GM18519 (cell line): ENCODE measurements at regions not wholly inside any gene's neighbourhood (a gene's known extent, or its start where the extent isn't known, plus 50 kb on each side); places are given as distances from the start of the nearest gene placed in this dataset.
"Not testable (repeated sequence)": the region's sequence is repeated elsewhere in the genome, so short reads cannot be mapped to it uniquely, and the experiment has no call there.

Experiments
- ATAC-seq: cut with Tn5 transposase; IDR thresholded peaks from one replicate; pipeline ENCODE4 v1.9.1; 2021; ENCODE audit warnings: mild to moderate bottlenecking, moderate library complexity; ENCODE audit not compliant: unreplicated experiment, low FRiP score

GRCh38 chr19:28705008-28705407 lies 507.9 kb downstream of the UQCRFS1 start:
- ATAC-seq = no peak

- no peak for ATAC-seq
Observed at GRCh38 chr19:28703400-28703956, 509.5 kb downstream of the UQCRFS1 start.

- no peak for ATAC-seq
Observed at GRCh38 chr19:28701491-28701890, 511.5 kb downstream of the UQCRFS1 start.

GRCh38 chr19:28700176-28700575 lies 512.8 kb downstream of the UQCRFS1 start:
- ATAC-seq = no peak

DNA sequence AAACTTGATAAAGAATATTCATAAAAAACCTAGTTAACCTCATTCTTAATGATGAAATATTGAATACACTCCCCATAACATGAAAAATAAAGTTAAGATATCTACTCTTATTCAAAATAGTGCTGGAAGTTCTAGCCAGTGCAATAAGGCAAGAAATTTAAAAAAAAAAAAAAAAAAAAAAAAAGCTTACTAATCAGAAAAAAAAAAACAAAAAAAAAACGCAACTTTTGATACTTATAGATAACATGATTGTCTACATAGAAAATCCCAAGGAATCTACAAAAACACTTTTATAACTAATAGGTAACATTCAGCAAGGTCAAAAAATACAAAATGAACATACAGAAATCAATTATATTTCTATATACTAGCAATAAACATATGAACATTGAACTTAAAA lies 515.6 kb downstream of the UQCRFS1 start:
- ATAC-seq = no peak

GRCh38 chr19:28694812-28695211 lies 518.1 kb downstream of the UQCRFS1 start:
- no peak for ATAC-seq

DNA sequence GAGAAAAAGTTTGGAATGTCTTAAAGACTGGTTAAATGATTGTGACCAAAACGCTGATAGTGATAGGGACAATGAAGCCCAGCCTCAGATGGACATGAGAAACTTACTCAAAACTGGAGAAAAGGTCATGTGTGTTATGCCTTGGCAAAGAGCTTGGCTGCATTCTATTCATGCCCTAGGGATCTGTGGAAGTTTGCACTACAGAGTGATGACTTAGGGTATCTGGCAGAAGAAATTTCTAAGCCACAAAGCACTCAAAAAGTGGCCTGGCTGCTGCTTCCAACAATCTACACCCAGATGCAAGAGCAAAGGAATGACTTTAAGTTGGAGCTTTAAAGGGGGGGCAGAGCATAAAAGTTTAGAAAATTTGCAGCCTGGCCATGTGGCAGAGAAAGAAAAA lies 521.3 kb downstream of the UQCRFS1 start:
- no peak for ATAC-seq

DNA sequence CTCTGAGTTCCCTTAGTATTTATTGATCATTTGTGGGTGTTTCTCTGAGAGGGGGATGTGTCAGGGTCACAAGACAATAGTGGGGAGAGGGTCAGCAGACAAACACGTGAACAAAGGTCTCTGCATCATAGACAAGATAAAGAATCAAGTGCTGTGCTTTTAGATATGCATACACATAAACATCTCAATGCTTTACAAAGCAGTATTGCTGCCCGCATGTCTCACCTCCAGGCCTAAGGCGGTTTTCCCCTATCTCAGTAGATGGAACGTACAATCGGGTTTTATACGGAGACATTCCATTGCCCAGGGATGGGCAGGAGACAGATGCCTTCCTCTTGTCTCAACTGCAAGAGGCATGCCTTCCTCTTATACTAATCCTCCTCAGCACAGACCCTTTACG lies 523.5 kb downstream of the UQCRFS1 start:
- not testable (repeated sequence) for ATAC-seq

- ATAC-seq = no peak
Observed at GRCh38 chr19:28687296-28687695, 525.7 kb downstream of the UQCRFS1 start.

GRCh38 chr19:28686756-28687155 lies 526.2 kb downstream of the UQCRFS1 start:
- no peak for ATAC-seq

DNA sequence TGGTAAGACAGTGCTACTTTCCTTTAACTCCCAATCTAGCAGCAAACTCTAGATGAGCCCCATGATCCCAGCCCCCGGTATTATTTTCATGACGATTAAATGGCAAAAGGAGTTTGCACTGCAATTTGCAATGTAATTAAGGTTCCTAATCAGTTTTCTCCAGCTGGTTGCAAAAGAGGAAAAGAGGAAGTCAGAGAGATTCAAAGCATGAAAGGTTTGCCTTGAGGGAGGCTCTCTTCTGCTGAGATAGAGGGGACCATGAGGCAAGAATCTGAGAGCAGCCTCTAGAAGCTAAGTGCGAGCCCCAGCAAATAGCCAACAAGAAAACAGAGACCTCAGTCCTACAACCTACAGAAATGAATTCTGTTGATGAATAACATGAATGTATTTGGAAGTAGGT lies 527.1 kb downstream of the UQCRFS1 start:
- no peak for ATAC-seq

DNA sequence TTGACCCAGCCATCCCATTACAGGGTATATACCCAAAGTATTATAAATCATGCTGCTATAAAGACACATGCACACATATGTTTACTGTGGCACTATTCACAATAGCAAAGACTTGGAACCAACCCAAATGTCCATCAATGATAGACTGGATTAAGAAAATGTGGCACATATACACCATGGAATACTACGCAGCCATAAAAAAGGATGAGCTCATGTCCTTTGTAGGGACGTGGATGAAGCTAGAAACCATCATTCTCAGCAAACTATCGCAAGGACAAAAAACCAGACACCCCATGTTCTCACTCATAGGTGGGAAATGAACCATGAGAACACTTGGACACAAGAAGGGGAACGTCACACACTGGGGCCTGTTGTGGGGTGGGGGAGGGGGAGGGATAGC lies 527.9 kb downstream of the UQCRFS1 start:
- ATAC-seq = not testable (repeated sequence)

GRCh38 chr19:28680111-28680510 lies 532.8 kb downstream of the UQCRFS1 start:
- no peak for ATAC-seq

DNA sequence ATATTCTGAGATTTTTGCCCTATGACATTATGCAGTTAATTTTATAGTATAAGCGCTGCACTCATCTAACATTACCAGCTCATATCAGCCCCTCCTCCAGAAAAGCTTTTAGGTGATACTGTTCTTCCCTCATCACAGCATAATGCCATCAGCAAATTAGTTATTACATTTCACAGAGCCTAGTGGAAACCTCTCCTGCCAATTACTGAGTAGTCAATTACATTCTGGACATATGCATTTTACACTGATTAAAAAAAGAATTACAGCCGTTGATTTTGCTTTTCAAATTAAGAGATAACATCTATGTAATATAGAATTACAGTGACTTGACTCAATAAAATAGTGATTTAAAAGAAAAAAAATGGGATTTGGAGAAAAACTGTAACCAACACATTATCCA lies 542.1 kb downstream of the UQCRFS1 start:
- ATAC-seq = no peak

DNA sequence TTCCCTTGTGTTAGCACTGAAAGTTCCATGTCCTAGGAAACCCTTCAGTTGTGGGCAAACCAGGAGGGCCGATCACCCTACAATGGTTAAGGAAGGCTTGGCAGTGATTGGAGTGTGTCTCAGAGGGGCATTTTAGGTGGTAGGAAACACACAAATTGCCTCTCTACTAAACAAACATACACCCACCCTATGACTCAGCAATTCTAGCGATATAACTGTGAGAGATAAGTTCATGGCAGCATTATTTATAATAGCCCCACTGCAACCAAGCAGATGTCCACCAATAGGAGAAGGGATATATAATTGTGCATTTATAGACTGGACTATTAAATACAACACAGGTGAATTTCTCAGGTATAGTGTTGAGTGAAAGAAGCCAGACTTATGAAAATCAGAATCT lies 543.1 kb downstream of the UQCRFS1 start:
- ATAC-seq = no peak

DNA sequence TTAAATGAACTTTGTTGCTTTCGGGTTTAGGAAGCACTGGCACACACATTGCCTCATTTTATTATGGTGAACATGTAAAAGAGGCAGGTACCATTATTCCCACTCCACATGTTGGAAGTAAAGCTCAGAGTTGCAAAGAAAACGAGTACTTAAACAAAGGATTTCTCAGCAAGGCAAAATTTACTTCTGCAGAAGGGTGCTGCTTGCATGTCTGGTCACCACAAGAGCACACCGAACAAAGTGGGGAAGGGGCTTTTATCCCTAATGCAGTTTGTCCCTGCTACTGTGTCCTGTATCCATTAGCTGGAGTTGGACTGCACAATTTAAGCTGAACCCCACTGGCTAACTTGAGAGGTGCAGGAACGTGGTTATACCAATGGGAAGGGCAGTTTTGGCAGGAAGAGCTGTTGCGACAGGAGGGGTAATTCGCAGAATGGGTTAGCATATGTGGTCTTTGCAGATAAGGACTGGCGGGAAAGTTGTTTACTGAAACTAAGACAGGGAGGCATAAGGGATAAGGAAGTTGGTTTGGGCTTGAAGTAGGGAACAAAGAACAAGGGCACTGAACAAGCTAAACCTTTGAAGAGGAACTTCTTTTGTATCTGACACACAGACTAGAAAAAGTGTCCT lies 545.5 kb downstream of the UQCRFS1 start:
- ATAC-seq = no peak

GRCh38 chr19:28665748-28666147 lies 547.2 kb downstream of the UQCRFS1 start:
- ATAC-seq = no peak

DNA sequence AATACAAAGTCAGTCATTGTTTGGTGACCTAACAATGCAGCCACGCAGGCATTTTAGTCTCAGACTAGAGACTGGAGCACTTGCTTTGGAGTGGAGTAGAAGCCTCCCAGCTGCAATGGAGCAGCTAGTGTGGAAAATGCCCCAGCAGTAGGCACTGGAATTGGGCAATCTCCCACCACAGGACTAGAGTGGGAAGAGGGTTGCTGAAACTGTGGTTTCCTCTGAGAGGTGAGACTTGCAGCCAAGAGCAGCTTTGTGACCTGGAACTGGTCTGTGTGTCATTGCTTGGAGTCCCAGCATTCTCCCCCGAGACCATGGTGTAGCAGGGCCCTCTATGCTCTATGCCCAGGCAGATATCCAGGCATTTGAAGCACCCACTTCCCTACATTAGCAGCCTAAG lies 556.3 kb downstream of the UQCRFS1 start:
- no peak for ATAC-seq

- ATAC-seq = no peak
Observed at GRCh38 chr19:28655054-28655453, 557.9 kb downstream of the UQCRFS1 start.

DNA sequence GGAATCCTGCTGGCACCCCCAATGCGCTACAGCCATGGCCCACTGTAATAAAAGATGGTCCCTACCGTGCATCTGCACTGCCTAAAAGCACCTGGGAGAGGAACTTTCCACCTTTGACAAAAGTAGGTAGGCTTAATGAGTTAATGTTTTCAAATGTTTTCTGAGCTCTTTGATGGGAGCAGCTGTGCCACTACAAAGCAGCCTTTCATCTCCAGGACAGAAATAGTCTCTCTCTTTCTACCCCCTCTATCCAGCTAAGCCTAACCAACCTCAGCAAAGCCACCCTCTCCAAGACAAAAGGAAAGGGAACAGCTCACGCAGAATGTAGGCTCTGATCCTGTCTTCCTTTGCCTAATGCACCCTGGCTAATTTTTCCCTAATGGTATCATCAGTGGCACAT lies 560.2 kb downstream of the UQCRFS1 start:
- no peak for ATAC-seq

- no peak for ATAC-seq
Observed at GRCh38 chr19:28646629-28647028, 566.3 kb downstream of the UQCRFS1 start.

DNA sequence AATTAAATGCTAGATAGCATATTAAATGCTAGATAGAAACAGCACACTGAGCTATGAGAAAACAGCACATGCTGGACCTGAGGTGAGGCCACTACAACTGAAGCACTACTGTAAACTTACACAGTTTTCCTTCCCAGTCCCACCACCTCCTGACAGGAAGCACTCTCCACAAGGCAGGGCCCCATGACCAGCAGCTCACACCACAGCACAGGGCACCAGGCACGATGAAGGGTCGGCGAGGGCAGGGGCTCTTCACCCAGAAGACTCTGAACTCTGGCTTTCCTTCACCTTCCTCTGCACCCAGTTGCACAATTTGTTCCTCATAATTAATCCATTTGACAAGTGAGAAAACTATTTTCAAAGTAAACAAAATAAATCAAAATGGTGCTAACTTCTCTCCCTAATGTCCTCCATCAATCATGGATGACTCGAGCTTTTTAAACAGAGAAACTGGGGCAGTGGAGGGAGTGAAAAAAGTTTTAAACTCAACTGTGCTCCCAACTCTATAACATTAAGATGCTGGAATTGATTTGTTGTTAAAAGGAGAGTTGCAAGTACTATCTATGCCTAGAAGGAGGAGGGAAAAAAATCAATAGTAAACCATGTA lies 568.7 kb downstream of the UQCRFS1 start:
- ATAC-seq = no peak
